ENCODE measurements at regions not wholly inside any gene's neighbourhood (a gene's known extent, or its start where the extent isn't known, plus 50 kb on each side); places are given as distances from the start of the nearest gene placed in this dataset.
"Not testable (repeated sequence)": the region's sequence is repeated elsewhere in the genome, so short reads cannot be mapped to it uniquely, and the experiment has no call there.

DNA sequence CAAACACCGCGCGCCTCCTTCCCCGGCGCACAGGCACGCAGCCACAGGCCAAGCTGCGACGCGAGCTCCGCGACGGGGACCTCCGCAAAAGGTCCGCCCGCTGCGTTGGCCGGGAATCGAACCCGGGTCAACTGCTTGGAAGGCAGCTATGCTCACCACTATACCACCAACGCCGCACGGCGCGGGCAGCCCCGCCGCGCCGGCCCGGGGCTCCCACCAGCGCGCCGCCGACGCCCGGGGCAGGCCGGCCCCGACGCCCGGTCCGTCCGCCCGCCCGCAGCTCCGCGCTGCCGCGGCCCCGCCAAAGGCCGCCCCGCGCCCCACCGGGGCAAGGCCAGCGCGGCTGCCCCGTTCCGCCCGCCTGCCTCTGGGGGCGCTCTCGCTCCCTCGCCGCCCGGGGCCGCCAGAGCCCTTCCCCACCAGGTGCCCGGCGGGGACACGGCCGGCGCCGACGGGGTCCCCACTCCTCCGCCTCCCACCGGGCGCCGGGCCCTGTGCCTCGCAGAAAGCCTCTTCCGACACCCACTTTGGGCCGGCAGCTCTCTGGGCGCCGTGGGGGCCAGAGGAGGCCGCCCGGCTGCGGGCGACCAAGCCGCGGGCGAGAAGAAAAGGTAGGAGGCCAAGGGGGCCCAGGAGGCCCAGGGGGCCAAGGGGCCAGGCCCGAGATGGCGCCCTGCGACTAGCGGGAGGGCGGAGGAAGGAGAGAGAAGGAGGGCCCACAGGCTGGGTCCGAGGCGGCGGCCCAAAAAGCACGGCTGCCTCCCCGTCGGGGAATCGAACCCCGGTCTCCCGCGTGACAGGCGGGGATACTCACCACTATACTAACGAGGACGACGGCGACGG lies 50.2 kb upstream of the FCGR2A start:
- not testable (repeated sequence) for DNase-seq

DNA sequence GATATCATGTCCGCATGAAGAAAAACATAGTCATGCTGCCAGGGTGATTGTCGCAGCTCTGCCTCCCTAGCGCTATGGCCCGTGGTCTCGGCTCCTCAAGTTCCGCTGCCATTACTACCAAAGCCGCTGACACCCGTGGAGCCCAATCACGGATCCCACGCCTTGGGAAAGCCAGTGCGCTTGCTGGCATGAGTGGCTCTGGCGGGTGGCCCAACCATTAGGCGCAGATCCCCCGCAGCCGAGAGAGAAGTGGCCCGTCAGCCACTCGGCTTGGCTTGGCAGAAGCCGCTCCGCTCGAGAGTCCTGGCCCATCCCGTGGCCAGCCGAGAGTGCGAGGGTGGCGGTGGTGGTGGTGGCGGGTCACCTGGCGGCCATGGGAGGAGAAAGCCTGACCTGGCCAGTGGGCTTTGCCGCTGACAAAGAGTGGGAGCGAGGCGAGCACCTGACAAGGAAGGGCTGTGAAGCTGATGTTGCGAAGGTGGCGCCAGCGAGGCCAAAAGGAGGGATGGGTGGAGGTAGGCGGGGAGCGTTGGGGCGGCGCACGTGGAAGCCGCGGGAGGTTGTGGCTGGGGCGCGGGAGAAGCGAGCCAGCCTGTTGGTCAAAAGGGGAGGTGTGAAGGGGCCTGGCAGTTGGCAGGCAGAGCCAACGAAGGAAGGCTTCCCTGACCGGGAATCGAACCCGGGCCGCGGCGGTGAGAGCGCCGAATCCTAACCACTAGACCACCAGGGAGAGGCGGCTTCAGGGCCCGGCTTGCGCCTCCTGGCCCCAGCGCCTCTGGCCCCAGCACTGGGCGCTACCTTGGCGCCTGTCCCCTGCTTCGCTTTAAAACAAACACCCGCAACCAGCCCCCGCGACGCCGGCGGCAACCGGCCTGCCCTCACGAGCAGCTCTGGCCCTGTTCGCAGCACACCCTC lies 51.0 kb upstream of the FCGR2A start:
- not testable (repeated sequence) for DNase-seq

GRCh38 chr1:161451698-161452348 lies 53.4 kb upstream of the FCGR2A start:
- DNase-seq: not testable (repeated sequence)

- DNase-seq: not testable (repeated sequence)
These were observed 57.4 kb upstream of the FCGR2A start for GRCh38 chr1:161447760-161448332.

DNA sequence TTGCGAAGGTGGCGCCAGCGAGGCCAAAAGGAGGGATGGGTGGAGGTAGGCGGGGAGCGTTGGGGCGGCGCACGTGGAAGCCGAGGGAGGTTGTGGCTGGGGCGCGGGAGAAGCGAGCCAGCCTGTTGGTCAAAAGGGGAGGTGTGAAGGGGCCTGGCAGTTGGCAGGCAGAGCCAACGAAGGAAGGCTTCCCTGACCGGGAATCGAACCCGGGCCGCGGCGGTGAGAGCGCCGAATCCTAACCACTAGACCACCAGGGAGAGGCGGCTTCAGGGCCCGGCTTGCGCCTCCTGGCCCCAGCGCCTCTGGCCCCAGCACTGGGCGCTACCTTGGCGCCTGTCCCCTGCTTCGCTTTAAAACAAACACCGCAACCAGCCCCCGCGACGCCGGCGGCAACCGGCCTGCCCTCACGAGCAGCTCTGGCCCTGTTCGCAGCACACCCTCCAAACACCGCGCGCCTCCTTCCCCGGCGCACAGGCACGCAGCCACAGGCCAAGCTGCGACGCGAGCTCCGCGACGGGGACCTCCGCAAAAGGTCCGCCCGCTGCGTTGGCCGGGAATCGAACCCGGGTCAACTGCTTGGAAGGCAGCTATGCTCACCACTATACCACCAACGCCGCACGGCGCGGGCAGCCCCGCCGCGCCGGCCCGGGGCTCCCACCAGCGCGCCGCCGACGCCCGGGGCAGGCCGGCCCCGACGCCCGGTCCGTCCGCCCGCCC lies 58.1 kb upstream of the FCGR2A start:
- DNase-seq: not testable (repeated sequence)

DNA sequence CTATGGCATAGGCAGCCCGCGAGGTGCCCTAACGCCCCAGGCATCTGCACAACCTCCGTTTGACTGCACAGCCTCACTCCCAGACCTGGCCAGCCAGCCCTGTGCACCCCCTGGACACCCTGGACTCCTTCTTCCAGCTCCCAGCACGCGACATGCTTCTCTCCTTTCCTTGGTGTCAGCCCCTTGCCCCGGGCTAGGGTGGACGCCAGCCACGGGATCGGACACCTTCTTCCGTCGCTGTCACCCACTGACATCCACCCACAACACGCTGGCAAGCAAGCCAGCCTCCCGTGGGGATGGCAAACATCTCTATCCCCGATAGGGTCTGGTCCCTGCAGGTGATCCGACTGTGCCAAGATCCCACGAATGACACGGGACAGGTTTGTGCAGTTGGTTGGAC lies 60.5 kb upstream of the FCGR2A start:
- not testable (repeated sequence) for DNase-seq

GRCh38 chr1:161444255-161444654 lies 61.0 kb upstream of the FCGR2A start:
- DNase-seq: not testable (repeated sequence)

DNA sequence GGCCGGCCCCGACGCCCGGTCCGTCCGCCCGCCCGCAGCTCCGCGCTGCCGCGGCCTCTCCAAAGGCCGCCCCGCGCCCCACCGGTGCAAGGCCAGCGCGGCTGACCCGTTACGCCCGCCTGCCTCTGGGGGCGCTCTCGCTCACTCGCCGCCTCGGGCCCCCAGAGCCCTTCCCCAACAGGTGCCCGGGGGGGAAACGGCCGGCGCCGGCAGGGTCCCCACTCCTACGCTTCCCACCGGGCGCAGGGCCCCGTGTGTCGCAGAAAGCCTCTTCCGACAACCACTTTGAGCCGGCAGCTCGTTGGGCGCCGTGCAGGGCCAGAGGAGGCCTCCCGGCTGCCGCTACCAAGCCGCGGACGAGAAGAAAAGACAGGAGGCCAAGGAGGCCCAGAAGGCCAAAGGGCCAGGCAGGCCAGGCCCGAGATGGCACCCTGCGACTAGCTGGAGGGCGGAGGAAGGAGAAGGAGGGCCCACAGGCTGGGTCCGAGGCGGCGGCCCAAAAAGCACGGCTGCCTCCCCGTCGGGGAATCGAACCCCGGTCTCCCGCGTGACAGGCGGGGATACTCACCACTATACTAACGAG lies 64.9 kb upstream of the FCGR2A start:
- DNase-seq: peak; percentile 63

DNA sequence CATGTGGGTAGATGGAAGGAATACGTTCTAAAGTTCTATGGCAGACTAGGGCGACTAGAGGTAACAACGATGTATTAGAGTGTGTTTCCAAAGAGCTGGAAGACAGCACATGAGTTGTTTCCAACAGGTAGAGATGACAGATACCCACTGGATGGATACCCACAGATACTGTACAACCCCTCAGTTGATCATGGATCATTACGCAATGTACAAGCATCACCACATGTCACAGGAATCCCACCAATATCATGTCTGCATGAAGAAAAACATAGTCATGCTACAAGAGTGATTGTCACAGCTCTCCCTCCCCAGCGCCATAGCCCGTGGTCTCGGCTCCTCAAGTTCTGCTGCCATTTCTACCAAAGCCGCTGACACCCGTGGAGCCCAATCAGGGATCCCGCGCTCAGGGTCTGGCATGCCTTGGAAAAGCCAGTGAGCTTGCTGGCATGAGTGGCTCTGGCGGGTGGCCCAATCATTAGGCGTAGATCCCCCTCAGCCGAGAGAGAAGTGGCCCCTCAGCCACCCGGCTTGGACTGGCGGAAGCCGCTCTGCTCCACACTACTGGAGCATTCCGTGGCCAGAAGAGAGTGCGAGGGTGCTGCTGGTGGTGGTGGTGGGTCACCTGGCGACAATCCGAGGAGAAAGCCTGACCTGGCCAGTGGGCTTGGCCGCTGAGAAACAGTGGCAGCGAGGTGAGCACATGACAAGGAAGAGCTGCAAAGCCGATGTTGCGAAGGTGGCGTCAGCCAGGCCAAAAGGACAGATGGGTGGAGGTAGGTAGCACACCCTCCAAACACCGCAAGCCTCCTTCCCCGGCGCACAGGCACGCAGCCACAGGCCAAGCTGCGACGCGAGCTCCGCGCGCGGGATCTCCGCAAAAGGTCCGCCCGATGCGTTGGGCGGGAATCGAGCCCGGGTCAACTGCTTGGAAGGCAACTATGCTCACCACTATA lies 65.7 kb upstream of the FCGR2A start:
- no peak for DNase-seq

- DNase-seq: not testable (repeated sequence)
These were observed 65.5 kb upstream of the CFAP126 start for GRCh38 chr1:161433191-161433590.

- DNase-seq: no peak
These were observed 64.4 kb upstream of the CFAP126 start for GRCh38 chr1:161432091-161432490.

GRCh38 chr1:161427733-161428516 lies 60.2 kb upstream of the CFAP126 start:
- DNase-seq: peak; percentile 18

GRCh38 chr1:161422914-161423313 lies 55.2 kb upstream of the CFAP126 start:
- not testable (repeated sequence) for DNase-seq

- DNase-seq: no peak
These were observed 53.8 kb upstream of the CFAP126 start for GRCh38 chr1:161421456-161421855.

DNA sequence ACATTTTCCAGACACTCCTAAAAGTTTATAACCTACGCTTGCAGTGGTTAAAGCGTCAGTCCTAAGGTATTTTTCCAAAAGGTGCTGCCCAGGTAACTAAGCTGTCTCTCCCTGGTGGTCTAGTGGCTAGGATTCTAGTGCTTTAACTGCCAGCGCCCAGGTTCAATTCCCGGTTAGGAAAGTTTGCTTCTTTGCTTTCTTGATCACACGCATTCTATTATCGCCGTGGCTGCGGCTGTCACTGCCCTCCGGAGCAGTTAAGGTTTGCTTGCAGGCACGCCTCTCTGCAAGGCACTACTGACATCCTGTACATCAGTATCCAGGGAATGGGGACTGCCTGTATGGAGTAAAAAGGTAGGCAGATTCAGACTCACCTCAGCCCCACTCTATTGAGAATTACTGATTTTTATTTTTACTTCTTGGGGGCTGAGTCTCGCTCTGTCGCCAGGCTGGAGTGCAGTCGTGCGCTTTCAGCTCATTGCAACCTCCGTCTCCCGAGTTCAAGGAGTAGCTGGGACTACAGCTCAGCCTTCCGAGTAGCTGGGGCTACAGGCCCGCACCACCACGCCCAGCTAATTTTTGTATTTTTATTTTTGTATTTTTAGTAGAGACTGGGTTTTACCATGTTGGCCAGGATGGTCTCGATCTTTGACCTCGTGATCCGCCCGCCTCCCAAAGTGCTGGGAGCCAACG lies 53.2 kb upstream of the CFAP126 start:
- no peak for DNase-seq

DNA sequence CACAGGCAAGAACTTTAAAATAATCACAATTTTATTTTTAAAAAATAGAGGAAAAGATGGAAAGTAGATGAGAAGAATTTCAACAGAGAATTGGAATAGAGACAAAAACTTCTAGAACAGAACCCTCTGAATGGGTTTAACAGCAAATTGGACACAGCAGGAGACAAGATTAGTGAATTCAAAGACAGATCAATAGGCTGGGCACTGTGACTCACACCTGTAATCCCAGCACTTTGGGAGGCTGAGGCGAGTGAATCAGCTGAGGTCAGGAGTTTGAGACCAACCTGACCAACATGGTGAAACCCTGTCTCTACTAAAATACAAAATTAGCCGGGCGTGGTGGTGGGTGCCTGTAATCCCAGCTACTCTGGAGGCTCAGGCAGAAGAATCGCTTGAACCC lies 49.9 kb upstream of the CFAP126 start:
- DNase-seq: not testable (repeated sequence)

Data from CD4-positive, alpha-beta T cell treated with Interleukin-6 for 4 hours (primary cell).